EH (cell line): ENCODE measurements at regions not wholly inside any gene's neighbourhood (a gene's known extent, or its start where the extent isn't known, plus 50 kb on each side); places are given as distances from the start of the nearest gene placed in this dataset.
A peak's percentile ranks its signal among the peaks of the same experiment; 100 is the strongest.
"Not testable (repeated sequence)": the region's sequence is repeated elsewhere in the genome, so short reads cannot be mapped to it uniquely, and the experiment has no call there.

ENCODE experiments used
- DNase-seq: peaks from one replicate; pipeline ENCODE4 v3.0.0-alpha.2; 2015; ENCODE audit warnings: low read depth

GRCh38 chr12:76180401-76181277 is 96.2 kb upstream of the NAP1L1 start:
- no peak for DNase-seq

DNA sequence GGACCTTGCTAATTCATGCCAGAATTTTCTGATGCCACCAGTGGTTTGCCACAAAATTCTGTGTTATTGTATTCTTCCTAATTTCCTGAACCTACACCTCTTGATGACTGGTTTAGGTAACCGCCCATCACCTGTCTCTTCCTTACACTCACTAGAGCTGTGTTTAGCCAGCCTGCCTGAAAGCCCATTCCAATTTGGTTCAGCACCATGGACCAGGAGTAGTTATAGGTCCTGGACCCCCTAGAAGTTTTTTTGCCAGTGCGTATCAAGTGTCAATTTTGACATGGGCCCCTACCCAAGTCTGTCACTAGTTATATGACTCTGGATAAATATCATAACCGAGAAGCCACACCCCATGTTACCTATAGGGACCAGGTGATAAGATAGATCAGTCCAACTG is 94.0 kb upstream of the NAP1L1 start:
- no peak for DNase-seq

DNA sequence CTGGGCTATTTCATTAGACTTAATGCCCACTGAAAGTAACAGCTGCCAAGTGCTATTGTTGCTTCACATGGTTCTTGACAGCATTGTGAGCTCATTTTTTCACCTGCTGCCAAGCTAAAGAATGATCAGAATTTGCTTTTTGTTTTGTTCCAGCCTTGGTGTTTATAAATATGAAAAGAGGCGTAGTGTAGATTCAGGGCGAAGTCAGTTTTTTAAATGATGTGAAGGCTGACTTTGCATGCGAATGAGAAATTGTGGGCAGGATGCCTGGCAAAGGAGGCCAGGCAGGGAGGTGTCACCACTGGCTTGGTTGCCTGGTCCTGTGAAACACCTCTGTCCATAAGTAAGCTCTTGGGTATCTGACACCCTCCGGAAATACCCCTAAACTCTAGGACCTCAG is 93.3 kb upstream of the NAP1L1 start:
- no peak for DNase-seq

DNA sequence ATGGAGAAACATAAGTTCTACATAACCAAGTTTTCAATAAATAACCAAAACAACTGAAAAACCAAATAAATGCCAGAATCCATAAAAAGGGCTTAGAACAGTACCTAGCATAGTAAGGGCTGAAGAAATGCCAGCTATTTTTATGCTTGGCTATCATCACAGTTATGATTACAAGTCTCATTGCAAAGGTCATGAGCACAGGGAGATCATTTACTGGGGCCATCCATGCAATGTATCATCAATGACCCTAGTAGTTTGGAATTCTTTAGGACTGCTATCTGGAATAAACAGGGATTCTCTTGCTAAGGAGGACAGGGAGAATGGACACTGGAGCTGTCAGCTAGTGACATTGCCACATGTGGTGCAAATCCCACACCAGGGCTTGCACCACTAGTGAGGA is 92.5 kb upstream of the NAP1L1 start:
- DNase-seq, result peak; percentile 30

GRCh38 chr12:76175946-76176345 is 91.5 kb upstream of the NAP1L1 start:
- DNase-seq, result not testable (repeated sequence)

DNA sequence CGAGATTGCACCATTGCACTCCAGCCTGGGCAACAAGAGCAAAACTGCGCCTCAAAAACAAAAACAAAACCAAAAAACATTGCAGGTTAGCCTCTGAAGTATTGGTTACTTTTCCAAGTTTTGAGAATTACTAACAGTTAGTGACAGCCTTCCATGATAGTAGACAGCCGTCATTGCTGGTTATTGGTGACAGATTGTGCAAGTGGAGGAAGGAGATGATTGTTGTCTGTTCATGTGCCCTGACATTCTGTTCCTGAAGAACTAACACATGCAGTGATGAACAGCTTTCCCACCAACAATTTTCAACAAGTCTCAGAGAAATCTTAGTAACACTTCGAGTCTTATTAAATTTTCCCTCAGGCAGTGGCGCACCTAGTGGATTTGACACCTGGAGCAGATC is 89.3 kb upstream of the NAP1L1 start:
- DNase-seq, result no peak

DNA sequence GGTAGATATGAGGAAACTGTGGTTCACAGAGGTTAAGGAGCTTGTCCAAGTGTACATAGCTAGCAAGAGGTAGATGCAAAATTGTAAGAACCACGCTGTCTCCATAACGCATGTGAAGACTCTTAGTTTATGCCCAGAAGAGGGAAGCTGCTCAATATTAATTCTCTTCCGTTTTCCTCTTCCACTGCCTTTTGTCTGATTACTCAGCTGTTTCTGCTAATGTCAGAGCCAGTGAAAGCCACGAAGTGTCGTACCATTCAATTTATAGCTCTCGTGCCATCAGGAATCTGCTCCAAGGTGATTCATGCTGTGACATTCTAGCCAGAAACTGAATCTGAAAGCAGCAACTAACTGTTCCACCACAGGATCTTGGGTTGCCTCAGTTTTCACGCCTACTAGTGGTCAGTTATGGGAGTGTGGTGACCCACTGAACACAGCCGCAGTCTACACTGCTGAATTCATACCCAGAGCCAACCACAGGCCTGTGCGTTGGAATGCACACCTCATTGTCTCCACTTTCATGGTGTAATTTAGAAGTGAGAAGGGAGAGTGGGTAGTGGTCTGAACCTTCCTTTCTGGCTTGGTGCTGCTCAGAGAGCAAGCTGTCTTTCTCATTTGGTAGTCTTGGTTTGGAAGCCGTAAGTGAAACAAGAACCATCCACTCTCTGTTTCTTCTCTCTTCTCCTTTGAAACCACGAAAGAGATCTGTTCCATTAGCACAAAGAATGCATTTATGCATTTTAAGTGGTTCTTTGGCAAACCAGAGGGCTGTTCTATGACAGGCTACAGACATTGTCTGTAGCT is 74.2 kb upstream of the NAP1L1 start:
- peak; percentile 92 for DNase-seq

- DNase-seq, result no peak
These were observed 72.2 kb upstream of the NAP1L1 start for GRCh38 chr12:76156726-76157125.

GRCh38 chr12:76156314-76156713 is 71.8 kb upstream of the NAP1L1 start:
- DNase-seq, result no peak

DNA sequence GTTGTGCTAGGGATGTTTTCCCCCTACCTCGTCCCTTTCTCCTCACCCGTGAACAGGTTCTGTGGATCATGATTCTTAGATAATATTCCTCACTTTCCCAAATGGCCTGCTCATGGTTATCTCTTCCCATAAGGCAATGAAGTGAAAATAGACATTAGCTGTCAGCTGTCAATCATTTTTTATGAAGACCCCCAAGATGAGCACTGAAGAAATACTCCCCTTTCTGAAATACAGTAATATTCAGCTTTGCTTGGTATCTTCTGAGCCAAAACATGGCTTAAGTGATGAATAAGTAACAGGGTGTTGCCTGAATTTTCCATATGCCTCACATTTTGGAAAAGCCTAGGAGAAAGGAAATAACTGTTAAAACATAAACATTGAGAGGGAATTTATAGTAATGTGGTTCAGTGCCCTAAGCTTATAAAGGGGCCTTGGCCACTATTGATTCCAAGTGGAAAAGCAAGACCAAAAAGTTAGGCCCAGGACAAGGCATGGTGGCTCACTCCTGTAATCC is 70.7 kb upstream of the NAP1L1 start:
- no peak for DNase-seq

DNA sequence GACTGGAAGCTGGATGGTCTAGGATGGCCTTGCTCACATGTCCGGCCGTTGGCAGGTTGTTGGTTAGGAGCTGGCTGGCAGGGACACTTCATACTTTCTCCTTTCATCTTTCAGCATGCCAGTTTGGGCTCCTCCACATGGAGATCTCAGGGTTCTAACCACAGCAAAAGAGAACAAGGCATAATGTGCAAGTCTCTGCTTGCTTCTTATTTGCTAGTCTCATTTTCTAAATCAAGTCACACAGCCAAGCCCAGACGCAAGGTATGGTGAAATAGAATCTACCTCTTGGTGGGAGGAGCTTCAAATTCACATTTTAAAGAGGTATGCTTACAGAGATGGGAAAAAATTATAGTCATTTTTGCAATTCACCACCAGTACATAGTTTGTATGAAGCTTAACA is 69.1 kb upstream of the NAP1L1 start:
- no peak for DNase-seq

DNA sequence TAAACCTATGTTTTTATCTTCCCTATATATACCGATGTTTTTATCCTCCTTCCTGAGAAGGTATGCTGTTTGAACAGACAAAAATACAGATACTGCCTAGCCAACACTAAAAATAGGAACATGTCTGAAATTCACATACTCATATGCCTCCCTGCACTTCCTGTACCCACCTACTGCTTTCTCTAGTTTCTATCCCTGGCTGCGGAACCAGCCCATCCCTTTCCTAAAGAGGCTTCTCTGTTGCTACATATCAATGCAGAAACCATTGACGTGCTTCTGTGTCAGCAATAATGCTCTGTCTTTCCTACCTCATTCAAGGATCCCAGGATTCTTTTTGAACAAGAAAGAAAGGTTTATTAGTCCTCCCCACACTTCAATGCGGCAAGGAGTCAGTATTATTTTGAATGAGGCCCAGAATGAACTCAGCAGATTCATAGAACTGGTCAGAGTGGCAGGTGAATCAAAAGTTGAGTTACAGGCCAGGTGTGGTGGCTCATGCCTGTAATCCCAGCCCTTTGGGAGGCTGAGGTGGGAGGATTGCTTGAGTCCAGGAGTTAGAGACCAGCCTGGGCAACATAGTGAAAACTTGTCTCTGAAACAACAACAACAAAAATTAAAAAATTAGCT is 67.8 kb upstream of the NAP1L1 start:
- DNase-seq, result no peak

DNA sequence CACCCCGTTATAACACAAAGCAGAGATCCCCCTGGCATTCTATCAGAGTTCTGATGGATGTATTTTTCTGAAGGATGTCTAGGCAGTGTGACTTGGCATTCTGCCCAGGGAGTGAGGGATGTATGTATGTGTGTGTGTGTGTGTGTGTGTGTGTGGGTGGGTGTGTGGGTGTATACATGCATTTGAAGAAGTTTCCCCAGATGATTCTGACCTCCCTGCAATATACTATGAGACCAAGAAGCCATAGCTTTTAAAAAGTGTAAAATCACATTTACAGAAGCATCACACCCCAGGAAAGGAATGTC is 59.7 kb upstream of the NAP1L1 start:
- peak; percentile 61 for DNase-seq

DNA sequence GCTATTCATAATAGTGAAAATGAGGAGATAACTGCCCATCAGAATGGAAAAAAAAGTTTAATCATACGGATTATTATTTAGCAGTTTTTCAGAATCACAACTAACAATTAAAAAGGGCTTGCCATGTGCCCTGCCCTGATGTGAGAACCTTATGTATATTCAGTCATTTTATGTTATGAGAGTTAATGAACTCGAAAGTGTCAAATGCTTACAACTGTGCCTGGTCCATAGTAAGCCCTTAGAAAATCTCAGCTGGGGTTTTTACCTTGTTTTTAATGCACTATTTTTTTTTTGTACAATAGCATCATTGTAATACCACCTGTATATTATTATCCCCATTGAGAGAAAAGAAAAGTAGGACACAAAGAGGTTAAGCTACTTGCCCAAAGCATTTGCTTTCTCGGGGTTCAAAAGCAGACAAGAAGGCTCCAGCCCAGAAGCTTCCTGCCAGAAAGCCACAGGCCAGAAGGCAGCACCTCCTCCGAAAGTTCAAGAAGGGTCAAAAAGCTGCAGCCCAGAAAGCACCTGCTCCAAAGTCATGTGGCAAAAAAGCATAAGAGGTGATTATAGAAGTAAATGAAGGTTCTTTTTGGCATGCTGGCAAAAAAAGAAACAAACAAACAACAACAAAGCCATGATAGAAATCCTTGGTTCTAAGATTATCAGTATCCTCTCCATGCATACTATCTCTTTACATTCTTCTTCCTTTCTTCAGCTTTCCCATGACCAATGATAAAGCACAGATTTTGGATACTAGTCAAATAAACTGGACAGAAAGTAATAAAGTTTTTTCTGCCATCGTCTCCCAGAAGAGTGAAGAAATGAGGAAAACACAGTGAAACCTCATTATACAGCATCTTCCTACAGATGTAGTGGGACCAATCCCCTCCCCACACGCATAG is 59.1 kb upstream of the NAP1L1 start:
- no peak for DNase-seq

GRCh38 chr12:76142305-76142704 is 57.8 kb upstream of the NAP1L1 start:
- no peak for DNase-seq

DNA sequence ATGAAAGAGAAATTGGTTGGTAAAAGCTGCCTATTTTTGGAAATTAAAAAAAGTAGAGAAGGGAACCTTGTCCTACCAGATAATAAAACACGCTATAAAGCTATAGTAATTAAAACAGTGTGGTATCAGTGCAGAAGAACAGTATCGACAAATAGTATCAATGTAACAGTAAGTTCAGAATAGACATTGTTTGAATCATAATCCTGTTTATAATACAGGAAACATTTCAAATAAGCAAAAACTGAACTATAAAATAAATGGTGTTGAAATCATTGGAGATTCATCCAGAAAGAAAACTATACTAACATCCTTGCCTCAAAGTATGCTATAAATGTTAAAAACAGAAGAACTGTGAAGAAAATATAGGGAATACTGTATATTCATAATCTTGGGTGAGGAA is 54.2 kb upstream of the NAP1L1 start:
- DNase-seq, result no peak

GRCh38 chr12:76137606-76138005 is 53.1 kb upstream of the NAP1L1 start:
- peak; percentile 50 for DNase-seq

DNA sequence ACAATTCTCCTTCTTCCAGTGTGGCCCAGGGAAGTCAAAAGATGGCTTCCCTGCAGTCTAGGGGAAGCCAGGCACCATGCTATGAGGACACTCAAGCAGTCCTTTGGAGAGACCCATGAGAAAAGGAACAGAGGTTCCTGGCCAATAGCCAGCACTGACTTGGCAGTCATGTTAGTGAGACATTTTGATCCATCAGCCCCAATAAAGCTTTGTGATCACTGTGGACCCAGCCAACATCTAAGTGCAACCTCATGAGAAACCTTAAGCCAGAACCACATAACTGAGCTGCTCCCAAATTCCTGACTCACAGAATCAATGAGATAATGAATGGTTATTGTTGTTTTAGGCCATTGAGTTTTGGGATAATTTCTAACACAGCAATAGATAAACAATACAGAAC is 51.0 kb upstream of the NAP1L1 start:
- no peak for DNase-seq
